Pulmonary artery endothelial cell (primary cell): ENCODE measurements at regions not wholly inside any gene's neighbourhood (a gene's known extent, or its start where the extent isn't known, plus 50 kb on each side); places are given as distances from the start of the nearest gene placed in this dataset.

ENCODE experiments used
- DNase-seq: peaks from one replicate; pipeline ENCODE4 v3.0.0-alpha.2; 2011; ENCODE audit warnings: low read depth, low spot score

- DNase-seq, result no peak
Observed at GRCh38 chr4:178752954-178753525, 1310.8 kb upstream of the AGA start.

DNA sequence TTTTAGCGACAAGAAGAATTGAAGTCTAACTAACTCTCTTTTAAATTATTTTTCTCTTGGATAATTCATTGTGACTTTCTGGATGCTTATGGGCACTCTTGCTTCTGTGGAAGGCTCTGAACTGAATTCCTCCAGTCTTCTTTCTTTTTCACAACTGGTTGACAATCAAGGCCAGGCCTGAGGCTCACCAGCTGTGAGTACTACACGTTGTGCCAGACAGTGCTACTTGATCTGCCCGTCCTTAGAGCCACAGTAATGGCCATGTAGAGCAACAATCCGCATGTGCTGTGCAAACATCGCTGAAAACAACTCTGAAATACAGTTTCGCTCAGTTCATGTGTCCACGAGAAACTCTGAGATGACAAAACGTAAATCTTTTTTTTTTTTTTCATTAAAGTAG, 1336.3 kb upstream of the AGA start:
- DNase-seq, result no peak

- DNase-seq, result no peak
Observed at GRCh38 chr4:178781779-178782178, 1339.5 kb upstream of the AGA start.

- no peak for DNase-seq
Observed at GRCh38 chr4:178784491-178784890, 1342.3 kb upstream of the AGA start.

DNA sequence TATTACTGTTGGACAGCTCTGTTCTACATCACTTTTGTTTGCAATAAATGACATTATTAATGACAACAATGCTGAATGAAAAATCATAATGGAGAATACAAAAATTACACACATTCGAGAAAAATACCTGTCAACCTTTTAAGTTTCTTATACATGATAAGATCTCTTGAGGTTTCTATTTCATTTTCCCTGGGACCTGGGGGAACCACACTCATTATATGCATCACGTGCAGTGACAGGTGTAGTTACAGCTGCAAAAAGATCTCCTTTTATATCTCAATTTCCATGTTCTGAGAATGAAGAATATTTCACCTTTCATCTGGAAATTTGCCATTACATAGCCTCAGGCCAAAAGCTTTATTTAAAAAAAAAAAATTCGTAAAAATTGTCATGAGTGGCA, 1347.0 kb upstream of the AGA start:
- DNase-seq, result no peak

DNA sequence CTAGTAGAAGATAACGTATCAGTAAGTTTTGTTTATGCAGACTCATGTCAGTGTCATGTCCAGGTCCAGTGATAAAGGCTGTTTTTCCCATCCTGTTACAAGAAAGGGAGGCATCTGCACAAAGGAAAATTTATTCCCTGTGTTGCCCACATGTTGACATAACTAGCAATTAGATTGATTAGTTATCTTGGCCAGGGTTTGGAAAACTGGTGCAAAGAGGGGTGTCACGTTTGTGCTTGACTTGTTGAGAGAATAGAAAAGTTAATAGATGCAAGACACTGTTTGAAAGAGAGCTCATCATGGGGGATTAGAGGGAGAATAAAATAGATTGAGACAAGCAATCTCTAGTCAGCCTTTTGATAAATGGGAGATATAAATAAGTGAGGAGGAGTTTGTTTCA, 1357.0 kb upstream of the AGA start:
- DNase-seq, result no peak

DNA sequence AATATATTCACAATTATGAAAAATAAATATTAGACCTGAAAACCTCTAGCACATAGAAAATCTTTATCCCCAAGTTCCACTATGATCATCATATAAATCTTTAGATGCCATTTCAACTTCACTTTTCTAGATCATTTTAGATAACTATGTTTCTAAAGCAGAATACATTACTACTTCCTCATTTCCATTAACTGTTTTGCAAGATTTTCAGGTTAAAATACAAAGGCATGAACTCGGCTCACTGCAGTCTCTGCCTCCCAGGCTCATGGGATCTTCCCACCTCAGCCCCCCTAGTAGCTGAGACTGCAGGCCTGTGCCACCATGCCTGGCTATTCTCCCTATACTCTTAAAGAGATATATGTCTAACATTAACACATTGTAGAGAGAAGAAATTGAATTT, 1365.9 kb upstream of the AGA start:
- DNase-seq, result no peak

DNA sequence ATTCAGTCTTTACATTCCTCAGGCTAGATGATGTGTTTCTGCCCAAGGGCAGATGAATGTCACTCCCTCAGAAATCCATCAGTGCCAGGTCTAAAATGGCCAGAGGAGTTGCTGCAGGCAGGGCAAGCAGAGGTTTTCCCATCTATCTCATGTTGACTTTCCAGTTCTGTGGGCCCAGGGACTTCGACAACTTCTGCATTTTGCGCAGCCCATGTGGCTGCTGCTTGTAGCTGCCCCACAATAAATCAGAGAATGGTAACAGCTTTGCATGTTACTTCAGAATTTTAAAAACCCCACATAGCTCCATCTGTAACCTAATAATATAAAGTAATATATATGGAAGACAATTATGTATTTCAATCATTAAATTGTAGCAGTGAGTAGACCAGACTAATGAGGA, 1367.7 kb upstream of the AGA start:
- no peak for DNase-seq

DNA sequence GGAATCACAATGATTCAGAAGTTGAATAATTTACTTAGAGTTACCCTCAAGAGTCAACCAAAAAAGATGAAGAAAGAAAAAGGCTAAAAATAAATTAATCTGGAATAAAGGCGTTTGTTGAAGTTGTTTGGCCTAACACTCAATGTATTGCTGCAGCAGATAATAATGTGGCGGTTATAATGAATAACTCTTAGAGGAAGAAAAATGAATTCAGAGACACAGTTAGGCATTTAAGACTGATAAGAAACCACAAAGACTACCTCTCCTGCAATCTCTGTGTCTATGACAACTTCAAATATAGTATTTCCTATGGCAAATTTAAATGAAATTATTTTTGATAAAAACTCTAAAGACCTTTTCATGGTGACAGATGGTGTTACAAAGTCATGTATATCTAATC, 1369.1 kb upstream of the AGA start:
- DNase-seq, result no peak

DNA sequence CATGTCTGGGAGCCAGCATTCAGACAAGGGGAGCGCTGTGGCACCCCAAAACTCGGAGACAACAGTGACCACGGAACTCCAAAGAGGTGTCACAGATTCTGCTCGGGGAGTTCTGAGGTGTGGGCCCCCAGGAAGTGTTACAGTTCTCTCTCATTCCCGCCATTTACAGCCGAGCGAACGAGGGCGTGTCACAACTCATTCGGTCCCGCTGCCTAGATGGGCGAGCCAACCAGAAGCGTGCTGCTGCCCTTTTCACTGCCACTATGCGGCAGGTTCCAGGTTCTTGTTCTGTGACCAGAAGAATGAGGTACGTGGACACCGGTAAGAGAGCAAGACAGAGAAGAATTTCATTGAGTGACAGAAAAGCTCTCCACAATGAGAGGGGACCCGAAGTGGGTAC, 1370.6 kb upstream of the AGA start:
- DNase-seq, result no peak

- no peak for DNase-seq
Observed at GRCh38 chr4:178814908-178815307, 1372.7 kb upstream of the AGA start.

DNA sequence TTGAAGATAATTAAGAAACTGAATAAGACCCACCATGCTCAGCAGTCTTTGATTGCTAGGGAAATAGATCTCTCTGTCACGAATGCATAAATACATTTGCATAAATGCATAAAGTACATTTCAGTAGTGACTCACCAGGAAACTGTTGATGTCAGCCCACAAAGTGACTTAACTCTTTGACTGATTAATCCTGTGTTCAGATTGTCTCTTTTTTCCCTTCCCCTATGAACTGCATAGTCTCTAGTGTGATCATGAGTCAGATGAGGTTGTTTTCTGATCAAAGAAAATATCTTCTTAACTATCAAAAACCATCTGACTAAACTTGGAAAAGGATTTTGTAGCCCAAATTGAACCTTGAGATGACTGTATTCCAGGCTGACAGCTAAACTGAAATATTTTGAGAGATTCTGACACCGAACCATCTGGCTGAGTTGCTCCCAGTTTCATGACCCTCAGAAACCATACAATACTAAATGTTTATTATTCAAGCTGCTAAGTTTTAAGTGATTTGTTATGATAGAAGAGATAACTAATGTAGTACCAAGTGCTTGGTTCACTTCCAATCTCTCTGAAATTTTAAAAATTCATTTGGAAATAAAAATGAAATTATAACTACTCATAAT, 1381.5 kb upstream of the AGA start:
- no peak for DNase-seq

GRCh38 chr4:178836865-178837264, 1394.6 kb upstream of the AGA start:
- DNase-seq, result no peak

DNA sequence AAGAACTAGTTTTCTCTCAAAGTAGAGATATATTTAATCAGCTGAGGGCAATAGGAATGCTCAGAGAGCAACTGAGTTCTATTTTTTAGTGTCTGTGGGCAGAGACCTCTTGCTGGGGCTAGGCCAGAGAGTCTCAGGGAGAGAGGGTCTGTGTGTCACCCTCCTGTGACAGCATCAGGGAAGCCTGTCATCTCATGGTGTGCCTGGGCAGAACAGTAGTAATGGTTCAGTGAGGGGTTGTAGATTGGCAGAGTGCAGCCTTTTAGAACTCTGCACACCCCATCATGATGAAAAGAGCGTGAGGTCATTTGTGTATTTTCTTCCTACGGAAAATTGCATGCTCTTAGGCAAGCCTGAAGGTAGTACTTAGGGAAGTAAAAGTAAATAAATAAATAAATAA, 1396.5 kb upstream of the AGA start:
- no peak for DNase-seq

DNA sequence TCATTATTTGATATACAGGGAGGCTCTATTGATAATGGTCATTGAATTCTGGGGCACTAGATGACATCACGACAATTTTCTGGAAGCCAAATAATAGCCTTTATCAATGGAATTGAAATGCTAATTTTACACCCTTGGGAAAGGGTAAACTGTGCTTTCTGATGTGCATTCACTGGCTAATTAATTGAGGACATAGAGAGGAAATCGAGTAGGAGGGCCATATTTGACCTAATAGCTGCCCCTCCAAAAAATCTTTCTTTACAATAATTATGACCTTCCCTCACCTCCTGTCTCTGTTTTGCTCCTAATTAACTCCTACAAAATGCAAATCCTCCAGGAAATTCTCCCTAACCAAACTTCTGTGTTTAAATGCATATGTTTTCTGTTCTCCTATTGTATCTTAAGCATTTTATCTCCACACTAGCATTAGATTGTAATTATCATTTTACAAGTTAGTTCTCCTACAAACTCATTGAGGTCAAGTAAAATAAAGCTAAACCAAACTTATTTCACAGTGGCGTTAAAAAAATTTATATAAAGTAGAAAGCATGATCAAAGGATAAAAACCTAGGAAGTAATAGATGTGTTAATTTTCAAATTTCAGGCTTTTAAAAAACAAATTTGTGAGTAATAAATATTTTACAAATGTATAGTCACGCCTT, 1414.0 kb upstream of the AGA start:
- no peak for DNase-seq

- DNase-seq, result no peak
Observed at GRCh38 chr4:178871476-178871875, 1429.2 kb upstream of the AGA start.

DNA sequence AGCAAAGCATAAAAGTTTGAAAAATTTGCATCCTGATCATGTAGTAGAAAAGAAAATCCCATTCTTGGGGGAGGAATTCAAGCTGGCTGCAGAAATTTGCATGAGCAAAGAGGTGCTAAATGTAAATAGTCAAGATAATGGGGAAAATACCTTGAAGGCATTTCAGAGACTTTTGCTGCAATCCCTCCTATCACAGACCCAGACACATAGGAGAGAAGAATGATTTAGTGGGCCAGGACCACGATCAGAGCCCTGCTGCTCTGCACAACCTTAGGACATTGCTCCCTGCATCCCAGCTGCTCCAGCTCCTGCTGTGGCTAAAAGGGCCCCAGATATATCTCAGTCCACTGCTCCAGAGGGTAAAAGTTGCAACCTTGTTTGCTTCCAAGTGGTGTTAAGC, 1439.7 kb upstream of the AGA start:
- no peak for DNase-seq

GRCh38 chr4:178894126-178894525, 1451.9 kb upstream of the AGA start:
- DNase-seq, result no peak

DNA sequence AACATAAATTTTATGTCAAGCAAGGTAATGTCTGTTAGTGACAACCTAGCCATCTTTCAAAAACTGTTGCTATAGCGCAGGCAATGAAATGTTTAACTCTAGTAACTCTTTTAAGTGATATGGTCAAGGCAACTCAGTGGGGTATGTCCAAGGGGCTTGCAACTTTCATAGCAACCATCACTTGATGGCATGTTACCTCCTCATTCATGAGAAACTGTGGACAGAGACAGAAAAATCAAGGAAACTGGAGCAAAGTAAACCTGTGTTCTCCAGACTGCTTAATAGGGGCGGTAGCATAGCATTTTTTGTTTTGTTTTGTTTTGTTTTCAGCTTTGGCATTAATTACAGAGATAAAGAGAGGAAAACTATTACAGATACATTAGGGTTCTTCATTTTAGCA, 1456.8 kb upstream of the AGA start:
- DNase-seq, result no peak

GRCh38 chr4:178917756-178918155, 1475.5 kb upstream of the AGA start:
- DNase-seq, result no peak

- no peak for DNase-seq
Observed at GRCh38 chr4:178937130-178937529, 1494.9 kb upstream of the AGA start.

- no peak for DNase-seq
Observed at GRCh38 chr4:178941975-178942374, 1499.7 kb upstream of the AGA start.

DNA sequence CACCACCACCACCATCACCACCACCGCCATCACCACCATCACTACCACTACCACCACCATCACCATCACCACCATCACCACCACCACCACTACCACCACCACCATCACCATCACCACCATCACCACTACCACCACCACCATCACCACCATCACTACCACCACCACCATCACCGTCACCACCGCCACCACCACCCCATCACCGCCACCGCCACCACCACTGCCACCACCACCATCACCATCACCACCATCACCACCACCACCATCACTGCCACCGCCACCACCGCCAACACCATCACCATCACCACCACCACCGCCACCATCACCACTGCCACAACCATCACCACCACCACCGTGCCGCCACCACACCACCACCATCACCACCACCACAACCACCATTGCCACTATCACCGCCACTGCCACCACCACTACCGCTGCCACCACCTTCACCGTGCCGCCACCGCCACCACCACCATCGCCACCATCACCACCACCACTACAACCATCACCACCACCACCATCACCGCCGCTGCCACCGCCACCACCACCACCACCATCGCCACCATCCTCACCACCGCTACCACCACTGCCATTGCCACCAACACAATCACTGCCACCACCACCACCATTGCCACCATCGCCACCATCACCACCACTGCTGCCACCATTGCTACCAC, 1511.3 kb upstream of the AGA start:
- DNase-seq, result no peak
